GM12878 (cell line): ENCODE measurements at regions not wholly inside any gene's neighbourhood (a gene's known extent, or its start where the extent isn't known, plus 50 kb on each side); places are given as distances from the start of the nearest gene placed in this dataset.

ENCODE experiments used
- ATAC-seq: fragments of 200-7000 bp; cut with Tn5 transposase; 3 replicates; pipeline ENCODE4 v1.9.1; 2020; ENCODE audit warnings: mild to moderate bottlenecking, moderate library complexity
- BruUV-seq: library from RNA; stranded (reverse); fragments of 400-500 nt; replicated peaks from 2 replicates; lab custom pipeline; 2021; lab: Mats Ljungman, UMichigan
- CTCF ChIA-PET: fragments of 300-600 bp; sonication (Branson Sonifier 250); formaldehyde crosslinking; extraction: SDS; loops from one replicate; lab custom pipeline; 2021; ENCODE audit warnings: inconsistent platforms; lab: Yijun Ruan, JAX
- POLR2A ChIA-PET: fragments of 350-600 bp; formaldehyde crosslinking; extraction: SDS; loops from one replicate; lab custom pipeline; 2021; ENCODE audit warnings: inconsistent platforms; lab: Charles Lee
- RAD21 ChIA-PET: fragments of 300-600 bp; sonication (Branson Sonifier 250); formaldehyde crosslinking; loops from one replicate; lab custom pipeline; 2023; ENCODE audit warnings: antibody characterized with exemption; ENCODE audit not compliant: unreplicated experiment; lab: Charles Lee
- SMC1A ChIA-PET: fragments of 300-600 bp; sonication (Branson Sonifier 250); formaldehyde crosslinking; loops from one replicate; lab custom pipeline; 2023; ENCODE audit not compliant: unreplicated experiment, uncharacterized antibody; lab: Charles Lee
- DNase-seq: peaks from one replicate; pipeline ENCODE4 v3.0.0-alpha.2; 2011; ENCODE audit warnings: low read depth, low spot score
- FAIRE-seq: peaks from 3 replicates; lab custom pipeline; 2011; peaks lifted over from hg19 to GRCh38; lab: Jason Lieb, UNC
- H2AFZ ChIP-seq: 2 replicates; pipeline ENCODE4 v1.6.0; 2011; ENCODE audit warnings: low read depth, low read length, control low read depth; ENCODE audit not compliant: control insufficient read depth
- H3K27ac ChIP-seq: 2 replicates; pipeline ENCODE4 v1.5.1; 2011; ENCODE audit warnings: control low read depth; ENCODE audit not compliant: control insufficient read depth, insufficient read depth
- H3K27me3 ChIP-seq, 2 experiments: replicated peaks in 1 of 2; 2 replicates each; pipeline versions ENCODE4 v1.6.0 to v1.6.1; 2011; ENCODE audit warnings: low read length in 1 of 2; ENCODE audit not compliant: control insufficient read depth in 2 of 2, insufficient read depth in 2 of 2
- H3K36me3 ChIP-seq, 2 experiments: 2 replicates each; pipeline ENCODE4 v1.5.1; 2011; ENCODE audit warnings: low read length in 1 of 2; ENCODE audit not compliant: control insufficient read depth in 2 of 2, insufficient read depth in 2 of 2
- H3K4me1 ChIP-seq: 2 replicates; pipeline ENCODE4 v1.6.1; 2011; ENCODE audit warnings: mild to moderate bottlenecking, low read length, moderate library complexity, mixed read lengths; ENCODE audit not compliant: control insufficient read depth, insufficient read depth
- H3K4me2 ChIP-seq: 2 replicates; pipeline ENCODE4 v1.6.0; 2011; ENCODE audit warnings: control low read depth; ENCODE audit not compliant: control insufficient read depth, insufficient read depth
- H3K4me3 ChIP-seq: fragments of 200-600 bp; sonication (generic); 2 replicates; pipeline ENCODE4 v1.5.1; 2016
- H3K79me2 ChIP-seq: 2 replicates; pipeline ENCODE4 v1.6.0; 2011; ENCODE audit warnings: low read length; ENCODE audit not compliant: control insufficient read depth, insufficient read depth
- H3K9ac ChIP-seq: 2 replicates; pipeline ENCODE4 v1.8.0; 2011; ENCODE audit warnings: low read length, control low read depth, mixed read lengths; ENCODE audit not compliant: control insufficient read depth, insufficient read depth
- H3K9me3 ChIP-seq: replicated peaks from 3 replicates; pipeline ENCODE4 v1.5.1; 2011; ENCODE audit warnings: mild to moderate bottlenecking, low read length; ENCODE audit not compliant: control insufficient read depth, insufficient read depth
- H4K20me1 ChIP-seq: 2 replicates; pipeline ENCODE4 v1.6.0; 2011; ENCODE audit not compliant: control insufficient read depth, insufficient read depth
- CBFB ChIP-seq: IDR thresholded peaks from 2 replicates; pipeline ENCODE4 v1.6.1; 2016; ENCODE audit warnings: antibody characterized with exemption, low read depth
- CHD1 ChIP-seq: IDR thresholded peaks from 2 replicates; pipeline ENCODE4 v1.6.1; 2012; ENCODE audit warnings: low read depth, low read length, improper control_type of control experiment
- EP300 ChIP-seq, 2 experiments: fragments of 150-350 bp in 1 of 2; IDR thresholded peaks; 2 replicates each; pipeline ENCODE4 v1.6.1; 2011 to 2012; ENCODE audit warnings: low read depth in 2 of 2, low read length in 2 of 2, borderline replicate concordance in 1 of 2, improper control_type of control experiment in 1 of 2, inconsistent platforms in 1 of 2; ENCODE audit not compliant: control insufficient read depth in 1 of 2
- MEF2B ChIP-seq: fragments of 450-650 bp; IDR thresholded peaks from 2 replicates; pipeline ENCODE4 v1.6.1; 2018; ENCODE audit warnings: mild to moderate bottlenecking, moderate library complexity; ENCODE audit not compliant: partially characterized antibody, poor library complexity, severe bottlenecking
- PML ChIP-seq: IDR thresholded peaks from 2 replicates; pipeline ENCODE4 v1.6.1; 2012; ENCODE audit warnings: low read length, inconsistent platforms
- POLR2AphosphoS5 ChIP-seq: IDR thresholded peaks from 2 replicates; pipeline ENCODE4 v1.6.1; 2011; ENCODE audit warnings: mild to moderate bottlenecking, low read length, inconsistent platforms
- SPI1 ChIP-seq: IDR thresholded peaks from 2 replicates; pipeline ENCODE4 v1.6.1; 2011; ENCODE audit warnings: low read depth, mild to moderate bottlenecking, low read length, moderate library complexity, borderline replicate concordance; ENCODE audit not compliant: insufficient read depth
- SUZ12 ChIP-seq: fragments of 200-600 bp; sonication (generic); IDR thresholded peaks from one replicate; pipeline ENCODE4 v1.6.1; 2018; ENCODE audit warnings: antibody characterized with exemption, mild to moderate bottlenecking; ENCODE audit not compliant: unreplicated experiment
- TCF3 ChIP-seq: IDR thresholded peaks from 2 replicates; pipeline ENCODE4 v1.6.1; 2012; ENCODE audit warnings: low read depth, mild to moderate bottlenecking, low read length, borderline replicate concordance; ENCODE audit not compliant: insufficient read depth
- YBX1 ChIP-seq: fragments of 450-650 bp; IDR thresholded peaks from 2 replicates; pipeline ENCODE4 v1.6.1; 2016; ENCODE audit warnings: antibody characterized with exemption
- ZSCAN29 ChIP-seq: fragments of 450-650 bp; IDR thresholded peaks from 2 replicates; pipeline ENCODE4 v1.6.1; 2017; ENCODE audit warnings: mild to moderate bottlenecking, moderate library complexity
- WGBS: methylation state at CpG from one replicate; pipeline ENCODE4 v1.1.6; 2016; ENCODE audit warnings: low lambda C conversion rate; ENCODE audit not compliant: insufficient replicate concordance, insufficient coverage; ENCODE audit errors: missing lambda C conversion rate; 5-methylcytosine and 5-hydroxymethylcytosine counted together
- in situ Hi-C: fragments of 300-500 bp; cut with MboI; formaldehyde crosslinking; loops from 9 replicates; pipeline ENCODE4 v1.14.3; 2018; ENCODE audit warnings: mixed read lengths
- intact Hi-C: fragments of 100-400 bp; cut with micrococcal nuclease; formaldehyde crosslinking; loops from one replicate; pipeline ENCODE4 v1.14.2; 2022; ENCODE audit not compliant: unreplicated experiment
- TF ChIP-seq, protein P1 (sequence below): IDR thresholded peaks from 2 replicates; pipeline ENCODE4 v1.6.1; 2011; ENCODE audit warnings: mild to moderate bottlenecking, low read depth, low read length, moderate library complexity; ENCODE audit not compliant: insufficient replicate concordance
- TF ChIP-seq, protein P2 (sequence below): fragments of 450-650 bp; IDR thresholded peaks from 2 replicates; pipeline ENCODE4 v1.6.1; 2014; ENCODE audit warnings: mild to moderate bottlenecking
- TF ChIP-seq, protein P3 (sequence below): fragments of 450-650 bp; formaldehyde crosslinking; IDR thresholded peaks from 2 replicates; pipeline ENCODE4 v1.5.0; 2022; ENCODE audit warnings: mild to moderate bottlenecking, missing genetic modification characterization

DNA sequence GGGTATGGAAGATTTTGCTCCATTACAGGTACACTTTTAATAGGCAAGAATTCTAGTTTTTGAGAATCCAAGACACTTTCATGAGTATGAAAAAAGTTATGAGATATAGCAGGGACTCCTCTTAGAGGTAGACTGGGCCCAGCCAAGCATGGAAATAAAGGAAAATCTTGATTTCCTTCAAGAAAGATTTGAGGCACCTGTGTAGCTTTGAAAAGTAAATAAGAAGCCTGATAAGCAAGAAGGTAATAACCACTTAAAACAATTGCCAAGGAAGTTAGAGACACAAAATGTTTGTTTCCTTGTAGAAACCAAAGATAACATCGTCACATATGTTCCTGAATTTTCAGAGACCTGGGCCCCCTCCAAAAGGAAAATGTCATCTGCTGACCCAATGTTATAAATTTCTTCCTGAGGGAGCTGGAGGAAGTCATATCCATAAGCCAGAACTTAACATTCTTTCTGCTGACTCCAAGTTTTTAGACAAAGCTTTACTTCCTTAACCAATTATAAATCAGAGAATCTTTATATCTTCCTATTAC, 314.5 kb upstream of the ANO3 start (continued):
- TF ChIP-seq CHD1 (no peak), SUZ12 (no peak), MEF2B (no peak), PML (no peak)
- TF ChIP-seq, protein P1, sequence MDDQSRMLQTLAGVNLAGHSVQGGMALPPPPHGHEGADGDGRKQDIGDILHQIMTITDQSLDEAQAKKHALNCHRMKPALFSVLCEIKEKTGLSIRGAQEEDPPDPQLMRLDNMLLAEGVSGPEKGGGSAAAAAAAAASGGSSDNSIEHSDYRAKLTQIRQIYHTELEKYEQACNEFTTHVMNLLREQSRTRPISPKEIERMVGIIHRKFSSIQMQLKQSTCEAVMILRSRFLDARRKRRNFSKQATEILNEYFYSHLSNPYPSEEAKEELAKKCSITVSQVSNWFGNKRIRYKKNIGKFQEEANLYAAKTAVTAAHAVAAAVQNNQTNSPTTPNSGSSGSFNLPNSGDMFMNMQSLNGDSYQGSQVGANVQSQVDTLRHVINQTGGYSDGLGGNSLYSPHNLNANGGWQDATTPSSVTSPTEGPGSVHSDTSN, result no peak

DNA sequence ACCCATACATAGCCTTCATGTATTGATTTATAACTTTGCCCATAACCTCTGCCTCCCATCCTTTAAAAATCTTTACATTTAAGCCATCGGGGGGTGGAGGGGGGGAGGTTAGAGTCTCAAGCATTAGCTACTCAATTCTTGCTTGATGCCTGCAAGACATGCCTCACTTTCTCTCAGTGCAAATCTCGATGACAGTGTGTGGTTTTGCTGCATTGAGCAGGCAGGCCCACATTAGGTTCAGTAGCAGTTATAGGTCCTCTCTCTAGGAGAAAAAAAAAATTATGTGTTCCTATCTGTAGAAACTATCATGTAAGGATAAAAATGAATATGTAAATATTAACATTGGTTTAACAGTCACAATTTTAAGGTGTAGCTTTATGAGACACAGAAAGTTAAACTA, 314.0 kb upstream of the ANO3 start:
- Histone ChIP-seq H3K9ac (no peak overlapping the region), H3K27ac (no peak overlapping the region), H3K79me2 (no peaks in the 10 kb centered on the region), H2AFZ (no peak overlapping the region), H3K4me3 (no peak overlapping the region), H3K4me2 (no peak overlapping the region), H3K36me3 (no peaks in the 10 kb centered on the region), H4K20me1 (no peaks in the 10 kb centered on the region), H3K27me3 (no peaks in the 10 kb centered on the region), H3K4me1 (no peaks in the 10 kb centered on the region), H3K9me3 (no peaks in the 10 kb centered on the region)
- intact Hi-C loops (no loop called here), in situ Hi-C loops (no loop called here)
- ChIA-PET SMC1A (interaction anchor here (1.0 to 1.5 kb wide), 2 partner anchors 8 to 26 kb away, joined by 4 to 5 read pairs; no protein-coding TSS in a partner anchor), RAD21 (no interaction called here), POLR2A (no interaction called here), CTCF (interaction anchor here (0.6 kb wide), 1 partner anchor 375 kb away, joined by 3 read pairs; no protein-coding TSS in a partner anchor)
- FAIRE-seq, result no peak
- no peak for TF ChIP-seq POLR2AphosphoS5
- no peak for TF ChIP-seq CBFB
- TF ChIP-seq, protein P2, sequence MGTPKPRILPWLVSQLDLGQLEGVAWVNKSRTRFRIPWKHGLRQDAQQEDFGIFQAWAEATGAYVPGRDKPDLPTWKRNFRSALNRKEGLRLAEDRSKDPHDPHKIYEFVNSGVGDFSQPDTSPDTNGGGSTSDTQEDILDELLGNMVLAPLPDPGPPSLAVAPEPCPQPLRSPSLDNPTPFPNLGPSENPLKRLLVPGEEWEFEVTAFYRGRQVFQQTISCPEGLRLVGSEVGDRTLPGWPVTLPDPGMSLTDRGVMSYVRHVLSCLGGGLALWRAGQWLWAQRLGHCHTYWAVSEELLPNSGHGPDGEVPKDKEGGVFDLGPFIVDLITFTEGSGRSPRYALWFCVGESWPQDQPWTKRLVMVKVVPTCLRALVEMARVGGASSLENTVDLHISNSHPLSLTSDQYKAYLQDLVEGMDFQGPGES, result no peak
- no peak for TF ChIP-seq EP300 (IDR thresholded peaks at IDR 0.05; ENCODE audit: borderline replicate concordance in 1 of 2, control insufficient read depth in 1 of 2, low read depth in 2 of 2, low read length in 2 of 2)
- TF ChIP-seq, protein P3, sequence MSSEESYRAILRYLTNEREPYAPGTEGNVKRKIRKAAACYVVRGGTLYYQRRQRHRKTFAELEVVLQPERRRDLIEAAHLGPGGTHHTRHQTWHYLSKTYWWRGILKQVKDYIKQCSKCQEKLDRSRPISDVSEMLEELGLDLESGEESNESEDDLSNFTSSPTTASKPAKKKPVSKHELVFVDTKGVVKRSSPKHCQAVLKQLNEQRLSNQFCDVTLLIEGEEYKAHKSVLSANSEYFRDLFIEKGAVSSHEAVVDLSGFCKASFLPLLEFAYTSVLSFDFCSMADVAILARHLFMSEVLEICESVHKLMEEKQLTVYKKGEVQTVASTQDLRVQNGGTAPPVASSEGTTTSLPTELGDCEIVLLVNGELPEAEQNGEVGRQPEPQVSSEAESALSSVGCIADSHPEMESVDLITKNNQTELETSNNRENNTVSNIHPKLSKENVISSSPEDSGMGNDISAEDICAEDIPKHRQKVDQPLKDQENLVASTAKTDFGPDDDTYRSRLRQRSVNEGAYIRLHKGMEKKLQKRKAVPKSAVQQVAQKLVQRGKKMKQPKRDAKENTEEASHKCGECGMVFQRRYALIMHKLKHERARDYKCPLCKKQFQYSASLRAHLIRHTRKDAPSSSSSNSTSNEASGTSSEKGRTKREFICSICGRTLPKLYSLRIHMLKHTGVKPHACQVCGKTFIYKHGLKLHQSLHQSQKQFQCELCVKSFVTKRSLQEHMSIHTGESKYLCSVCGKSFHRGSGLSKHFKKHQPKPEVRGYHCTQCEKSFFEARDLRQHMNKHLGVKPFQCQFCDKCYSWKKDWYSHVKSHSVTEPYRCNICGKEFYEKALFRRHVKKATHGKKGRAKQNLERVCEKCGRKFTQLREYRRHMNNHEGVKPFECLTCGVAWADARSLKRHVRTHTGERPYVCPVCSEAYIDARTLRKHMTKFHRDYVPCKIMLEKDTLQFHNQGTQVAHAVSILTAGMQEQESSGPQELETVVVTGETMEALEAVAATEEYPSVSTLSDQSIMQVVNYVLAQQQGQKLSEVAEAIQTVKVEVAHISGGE (CRISPR knock-in tag), result no peak
- TF ChIP-seq ZSCAN29, result no peak
- TF ChIP-seq SPI1, result no peak
- TF ChIP-seq TCF3, result no peak
- TF ChIP-seq YBX1, result no peak
- DNase-seq, result no peak
- WGBS, result 16% methylated on average over 2 of the region's 2 CpGs
- ATAC-seq, result no peak
- no TSS peak for BruUV-seq
